ENCODE measurements at regions not wholly inside any gene's neighbourhood (a gene's known extent, or its start where the extent isn't known, plus 50 kb on each side); places are given as distances from the start of the nearest gene placed in this dataset.

DNA sequence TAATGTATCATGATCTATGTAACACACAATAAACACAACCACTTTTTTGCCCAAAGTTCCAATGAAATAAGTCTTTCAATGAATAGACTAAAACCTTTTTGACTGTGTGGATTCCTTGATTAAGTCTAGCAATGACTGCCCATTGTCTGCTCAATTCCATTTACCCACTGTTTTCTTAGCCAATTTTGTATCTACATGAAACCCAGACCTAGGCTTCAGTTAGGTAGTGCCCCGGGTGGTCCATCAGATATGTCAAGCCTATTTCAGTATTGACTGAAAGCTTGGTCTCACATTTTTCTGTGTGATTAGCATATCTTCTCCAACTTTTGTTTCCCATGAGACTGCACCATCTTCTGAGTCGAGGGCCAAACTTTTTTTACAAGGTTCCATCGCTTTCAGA, 615.0 kb downstream of the C6orf118 start (continued):
- TF ChIP-seq, protein P1, sequence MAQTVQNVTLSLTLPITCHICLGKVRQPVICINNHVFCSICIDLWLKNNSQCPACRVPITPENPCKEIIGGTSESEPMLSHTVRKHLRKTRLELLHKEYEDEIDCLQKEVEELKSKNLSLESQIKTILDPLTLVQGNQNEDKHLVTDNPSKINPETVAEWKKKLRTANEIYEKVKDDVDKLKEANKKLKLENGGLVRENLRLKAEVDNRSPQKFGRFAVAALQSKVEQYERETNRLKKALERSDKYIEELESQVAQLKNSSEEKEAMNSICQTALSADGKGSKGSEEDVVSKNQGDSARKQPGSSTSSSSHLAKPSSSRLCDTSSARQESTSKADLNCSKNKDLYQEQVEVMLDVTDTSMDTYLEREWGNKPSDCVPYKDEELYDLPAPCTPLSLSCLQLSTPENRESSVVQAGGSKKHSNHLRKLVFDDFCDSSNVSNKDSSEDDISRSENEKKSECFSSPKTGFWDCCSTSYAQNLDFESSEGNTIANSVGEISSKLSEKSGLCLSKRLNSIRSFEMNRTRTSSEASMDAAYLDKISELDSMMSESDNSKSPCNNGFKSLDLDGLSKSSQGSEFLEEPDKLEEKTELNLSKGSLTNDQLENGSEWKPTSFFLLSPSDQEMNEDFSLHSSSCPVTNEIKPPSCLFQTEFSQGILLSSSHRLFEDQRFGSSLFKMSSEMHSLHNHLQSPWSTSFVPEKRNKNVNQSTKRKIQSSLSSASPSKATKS (CRISPR knock-in tag; IDR thresholded peaks at IDR 0.05) = no peak
- TF ChIP-seq ZNF699 (CRISPR knock-in tag; IDR thresholded peaks at IDR 0.05; ENCODE audit: insufficient replicate concordance) = no peak
- no peak for TF ChIP-seq LEF1 (IDR thresholded peaks at IDR 0.05)
- TF ChIP-seq, protein P2, sequence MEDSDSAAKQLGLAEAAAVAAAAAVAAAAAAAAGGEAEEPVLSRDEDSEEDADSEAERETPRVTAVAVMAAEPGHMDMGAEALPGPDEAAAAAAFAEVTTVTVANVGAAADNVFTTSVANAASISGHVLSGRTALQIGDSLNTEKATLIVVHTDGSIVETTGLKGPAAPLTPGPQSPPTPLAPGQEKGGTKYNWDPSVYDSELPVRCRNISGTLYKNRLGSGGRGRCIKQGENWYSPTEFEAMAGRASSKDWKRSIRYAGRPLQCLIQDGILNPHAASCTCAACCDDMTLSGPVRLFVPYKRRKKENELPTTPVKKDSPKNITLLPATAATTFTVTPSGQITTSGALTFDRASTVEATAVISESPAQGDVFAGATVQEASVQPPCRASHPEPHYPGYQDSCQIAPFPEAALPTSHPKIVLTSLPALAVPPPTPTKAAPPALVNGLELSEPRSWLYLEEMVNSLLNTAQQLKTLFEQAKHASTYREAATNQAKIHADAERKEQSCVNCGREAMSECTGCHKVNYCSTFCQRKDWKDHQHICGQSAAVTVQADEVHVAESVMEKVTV (CRISPR knock-in tag; IDR thresholded peaks at IDR 0.05) = no peak
- TF ChIP-seq, protein P3, sequence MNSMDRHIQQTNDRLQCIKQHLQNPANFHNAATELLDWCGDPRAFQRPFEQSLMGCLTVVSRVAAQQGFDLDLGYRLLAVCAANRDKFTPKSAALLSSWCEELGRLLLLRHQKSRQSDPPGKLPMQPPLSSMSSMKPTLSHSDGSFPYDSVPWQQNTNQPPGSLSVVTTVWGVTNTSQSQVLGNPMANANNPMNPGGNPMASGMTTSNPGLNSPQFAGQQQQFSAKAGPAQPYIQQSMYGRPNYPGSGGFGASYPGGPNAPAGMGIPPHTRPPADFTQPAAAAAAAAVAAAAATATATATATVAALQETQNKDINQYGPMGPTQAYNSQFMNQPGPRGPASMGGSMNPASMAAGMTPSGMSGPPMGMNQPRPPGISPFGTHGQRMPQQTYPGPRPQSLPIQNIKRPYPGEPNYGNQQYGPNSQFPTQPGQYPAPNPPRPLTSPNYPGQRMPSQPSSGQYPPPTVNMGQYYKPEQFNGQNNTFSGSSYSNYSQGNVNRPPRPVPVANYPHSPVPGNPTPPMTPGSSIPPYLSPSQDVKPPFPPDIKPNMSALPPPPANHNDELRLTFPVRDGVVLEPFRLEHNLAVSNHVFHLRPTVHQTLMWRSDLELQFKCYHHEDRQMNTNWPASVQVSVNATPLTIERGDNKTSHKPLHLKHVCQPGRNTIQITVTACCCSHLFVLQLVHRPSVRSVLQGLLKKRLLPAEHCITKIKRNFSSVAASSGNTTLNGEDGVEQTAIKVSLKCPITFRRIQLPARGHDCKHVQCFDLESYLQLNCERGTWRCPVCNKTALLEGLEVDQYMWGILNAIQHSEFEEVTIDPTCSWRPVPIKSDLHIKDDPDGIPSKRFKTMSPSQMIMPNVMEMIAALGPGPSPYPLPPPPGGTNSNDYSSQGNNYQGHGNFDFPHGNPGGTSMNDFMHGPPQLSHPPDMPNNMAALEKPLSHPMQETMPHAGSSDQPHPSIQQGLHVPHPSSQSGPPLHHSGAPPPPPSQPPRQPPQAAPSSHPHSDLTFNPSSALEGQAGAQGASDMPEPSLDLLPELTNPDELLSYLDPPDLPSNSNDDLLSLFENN (IDR thresholded peaks at IDR 0.05; ENCODE audit: low read depth in 2 of 2, low read length in 2 of 2) = no peak
- no peak for TF ChIP-seq DACH1 (IDR thresholded peaks at IDR 0.05; ENCODE audit: partially characterized antibody)
- TF ChIP-seq, protein P4, sequence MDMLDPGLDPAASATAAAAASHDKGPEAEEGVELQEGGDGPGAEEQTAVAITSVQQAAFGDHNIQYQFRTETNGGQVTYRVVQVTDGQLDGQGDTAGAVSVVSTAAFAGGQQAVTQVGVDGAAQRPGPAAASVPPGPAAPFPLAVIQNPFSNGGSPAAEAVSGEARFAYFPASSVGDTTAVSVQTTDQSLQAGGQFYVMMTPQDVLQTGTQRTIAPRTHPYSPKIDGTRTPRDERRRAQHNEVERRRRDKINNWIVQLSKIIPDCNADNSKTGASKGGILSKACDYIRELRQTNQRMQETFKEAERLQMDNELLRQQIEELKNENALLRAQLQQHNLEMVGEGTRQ (CRISPR knock-in tag; IDR thresholded peaks at IDR 0.05) = no peak
- no peak for TF ChIP-seq POLR2B (IDR thresholded peaks at IDR 0.05; ENCODE audit: low read depth, partially characterized antibody)
- no peak for TF ChIP-seq NRF1 (conservative IDR thresholded peaks at IDR 0.05 in 1 of 2, IDR thresholded peaks at IDR 0.05 in 1 of 2)
- no peak for TF ChIP-seq MCM5 (IDR thresholded peaks at IDR 0.05; ENCODE audit: low read depth)
- no peak for TF ChIP-seq ILK (tag; IDR thresholded peaks at IDR 0.05; ENCODE audit: borderline replicate concordance, low read depth)

All from K562 (cell line).